ENCODE measurements at regions not wholly inside any gene's neighbourhood (a gene's known extent, or its start where the extent isn't known, plus 50 kb on each side); places are given as distances from the start of the nearest gene placed in this dataset.
"Not testable (repeated sequence)": the region's sequence is repeated elsewhere in the genome, so short reads cannot be mapped to it uniquely, and the experiment has no call there.

DNA sequence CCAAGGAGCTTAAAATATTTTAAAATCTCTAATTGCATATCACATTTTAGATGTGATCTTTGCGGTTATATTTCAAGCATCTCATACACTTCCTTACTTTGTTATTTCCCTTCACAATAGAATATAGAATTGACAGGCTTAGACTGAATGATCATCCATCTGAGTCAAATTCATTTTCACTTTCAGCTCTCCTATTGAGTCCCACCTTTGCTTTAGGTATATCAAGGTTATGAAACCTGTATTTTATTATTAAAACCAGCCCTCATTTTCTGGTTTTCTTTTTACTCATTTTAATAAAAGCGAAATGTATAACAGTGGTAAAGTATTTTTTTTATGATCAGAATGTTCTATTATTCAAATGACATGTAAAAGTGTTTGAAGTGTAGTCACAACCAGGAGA, 162.9 kb upstream of the KYNU start:
- TF ChIP-seq, protein P1, sequence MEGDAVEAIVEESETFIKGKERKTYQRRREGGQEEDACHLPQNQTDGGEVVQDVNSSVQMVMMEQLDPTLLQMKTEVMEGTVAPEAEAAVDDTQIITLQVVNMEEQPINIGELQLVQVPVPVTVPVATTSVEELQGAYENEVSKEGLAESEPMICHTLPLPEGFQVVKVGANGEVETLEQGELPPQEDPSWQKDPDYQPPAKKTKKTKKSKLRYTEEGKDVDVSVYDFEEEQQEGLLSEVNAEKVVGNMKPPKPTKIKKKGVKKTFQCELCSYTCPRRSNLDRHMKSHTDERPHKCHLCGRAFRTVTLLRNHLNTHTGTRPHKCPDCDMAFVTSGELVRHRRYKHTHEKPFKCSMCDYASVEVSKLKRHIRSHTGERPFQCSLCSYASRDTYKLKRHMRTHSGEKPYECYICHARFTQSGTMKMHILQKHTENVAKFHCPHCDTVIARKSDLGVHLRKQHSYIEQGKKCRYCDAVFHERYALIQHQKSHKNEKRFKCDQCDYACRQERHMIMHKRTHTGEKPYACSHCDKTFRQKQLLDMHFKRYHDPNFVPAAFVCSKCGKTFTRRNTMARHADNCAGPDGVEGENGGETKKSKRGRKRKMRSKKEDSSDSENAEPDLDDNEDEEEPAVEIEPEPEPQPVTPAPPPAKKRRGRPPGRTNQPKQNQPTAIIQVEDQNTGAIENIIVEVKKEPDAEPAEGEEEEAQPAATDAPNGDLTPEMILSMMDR (IDR thresholded peaks at IDR 0.05; ENCODE audit: unreplicated experiment) = no peak

DNA sequence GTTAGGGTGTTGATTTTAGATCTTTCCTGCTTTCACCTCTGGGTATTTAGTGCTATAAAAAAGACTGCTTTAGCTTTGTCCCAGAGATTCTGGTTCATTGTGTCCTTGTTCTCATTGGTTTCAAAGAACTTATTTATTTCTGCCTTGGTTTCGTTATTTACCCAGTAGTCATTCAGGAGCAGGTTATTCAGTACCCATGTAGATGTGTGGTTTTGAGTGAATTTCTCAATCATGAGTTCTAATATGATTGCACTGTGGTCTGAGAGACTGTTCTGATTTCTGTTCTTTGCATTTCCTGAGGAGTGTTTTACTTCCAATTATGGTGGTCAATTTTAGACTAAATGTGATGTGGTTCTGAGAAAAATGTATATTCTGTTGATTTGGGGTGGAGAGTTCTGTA, 167.1 kb upstream of the KYNU start:
- Mint-ChIP-seq H3K27ac (ENCODE audit: low read depth, unreplicated experiment) (peak overlapping the region; percentile 4), H3K9me3 (ENCODE audit: unreplicated experiment) (no peaks in the 10 kb centered on the region), H3K4me3 (ENCODE audit: unreplicated experiment) (no peak overlapping the region), H3K27me3 (ENCODE audit: insufficient read depth, unreplicated experiment) (no peaks in the 10 kb centered on the region), H3K36me3 (ENCODE audit: insufficient read depth, unreplicated experiment) (no peaks in the 10 kb centered on the region), H3K4me1 (ENCODE audit: insufficient read depth, unreplicated experiment) (peaks cover 6% of the 10 kb centered on the region)
- POLR2A ChIA-PET = no interaction called here
- intact Hi-C loops (cut with micrococcal nuclease) = no loop called here
- DNase-seq (ENCODE audit: unreplicated experiment) = peak; percentile 3
- no TSS peak for BruUV-seq (replicated peaks)
- TF ChIP-seq, protein P1 (IDR thresholded peaks at IDR 0.05; ENCODE audit: unreplicated experiment) = no peak
- CTCF ChIA-PET = interaction anchor here (0.7 kb wide), 1 partner anchor 23 kb away, joined by 3 read pairs; no protein-coding TSS in a partner anchor

More for the DNA sequence above, 162.9 kb upstream of the KYNU start:
- Mint-ChIP-seq H3K36me3 (ENCODE audit: insufficient read depth, unreplicated experiment) (no peaks in the 10 kb centered on the region), H3K27me3 (ENCODE audit: insufficient read depth, unreplicated experiment) (no peaks in the 10 kb centered on the region), H3K4me1 (ENCODE audit: insufficient read depth, unreplicated experiment) (peaks cover 6% of the 10 kb centered on the region), H3K4me3 (ENCODE audit: unreplicated experiment) (no peak overlapping the region), H3K27ac (ENCODE audit: low read depth, unreplicated experiment) (no peak overlapping the region), H3K9me3 (ENCODE audit: unreplicated experiment) (no peaks in the 10 kb centered on the region)
- no TSS peak for BruUV-seq (replicated peaks)
- CTCF ChIA-PET = interaction anchor here (0.6 kb wide), 2 partner anchors 13 to 275 kb away, joined by 3 read pairs; no protein-coding TSS in a partner anchor
- intact Hi-C loops (cut with micrococcal nuclease) = no loop called here
- no peak for DNase-seq (ENCODE audit: unreplicated experiment)
- POLR2A ChIA-PET = interaction anchor here (1.1 kb wide), 1 partner anchor 160 kb away, joined by 5 read pairs; no protein-coding TSS in a partner anchor

DNA sequence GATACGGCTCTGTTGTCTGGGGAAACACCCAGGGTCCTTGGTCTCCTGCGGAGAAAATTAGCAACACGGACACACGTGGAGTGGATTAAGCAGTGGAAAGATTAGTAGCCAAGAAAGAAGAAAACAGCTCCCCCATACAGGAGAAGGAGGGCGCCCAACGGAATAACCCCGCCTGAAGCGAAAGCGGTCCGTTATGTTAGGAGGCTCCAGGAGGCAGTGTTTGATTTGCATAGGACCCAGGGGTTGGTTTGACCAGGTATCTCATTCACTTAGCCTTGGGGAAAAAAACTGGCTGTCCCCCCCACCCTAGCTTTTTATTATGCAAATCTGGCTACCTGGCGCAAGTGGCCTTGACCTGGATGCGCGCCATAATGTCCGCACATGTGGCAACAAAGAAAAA, 170.1 kb upstream of the KYNU start:
- CTCF ChIA-PET = interaction anchor here (0.9 kb wide), 1 partner anchor 24 kb away, joined by 4 read pairs; no protein-coding TSS in a partner anchor
- Mint-ChIP-seq H3K27me3 (ENCODE audit: insufficient read depth, unreplicated experiment) (no peaks in the 10 kb centered on the region), H3K9me3 (ENCODE audit: unreplicated experiment) (no peaks in the 10 kb centered on the region), H3K36me3 (ENCODE audit: insufficient read depth, unreplicated experiment) (no peaks in the 10 kb centered on the region), H3K27ac (ENCODE audit: low read depth, unreplicated experiment) (no peak overlapping the region), H3K4me1 (ENCODE audit: insufficient read depth, unreplicated experiment) (peaks cover 6% of the 10 kb centered on the region), H3K4me3 (ENCODE audit: unreplicated experiment) (no peak overlapping the region)
- BruUV-seq (replicated peaks) = no TSS peak
- POLR2A ChIA-PET = interaction anchor here (1.1 kb wide), 1 partner anchor 10 kb away, joined by 3 read pairs; no protein-coding TSS in a partner anchor
- intact Hi-C loops (cut with micrococcal nuclease) = no loop called here
- DNase-seq (ENCODE audit: unreplicated experiment) = no peak
- TF ChIP-seq, protein P1 (IDR thresholded peaks at IDR 0.05; ENCODE audit: unreplicated experiment) = no peak

DNA sequence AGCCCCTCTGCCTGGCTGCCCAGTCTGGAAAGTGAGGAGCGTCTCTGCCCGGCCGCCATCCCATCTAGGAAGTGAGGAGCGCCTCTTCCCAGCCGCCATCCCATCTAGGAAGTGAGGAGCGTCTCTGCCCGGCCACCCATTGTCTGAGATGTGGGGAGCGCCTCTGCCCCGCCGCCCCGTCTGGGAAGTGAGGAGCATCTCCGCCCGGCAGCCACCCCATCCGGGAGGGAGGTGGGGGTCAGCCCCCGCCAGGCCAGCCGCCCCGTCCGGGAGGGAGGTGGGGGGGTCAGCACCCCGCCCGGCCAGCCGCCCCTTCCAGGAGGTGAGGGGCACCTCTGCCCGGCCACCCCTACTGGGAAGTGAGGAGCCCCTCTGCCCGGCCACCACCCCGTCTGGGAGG, 175.1 kb upstream of the KYNU start:
- intact Hi-C loops (cut with micrococcal nuclease); H3K27me3 Mint-ChIP-seq (ENCODE audit: insufficient read depth, unreplicated experiment); H3K27ac Mint-ChIP-seq (ENCODE audit: low read depth, unreplicated experiment); POLR2A ChIA-PET; H3K4me3 Mint-ChIP-seq (ENCODE audit: unreplicated experiment); CTCF ChIA-PET; H3K4me1 Mint-ChIP-seq (ENCODE audit: insufficient read depth, unreplicated experiment); H3K36me3 Mint-ChIP-seq (ENCODE audit: insufficient read depth, unreplicated experiment); BruUV-seq (replicated peaks); DNase-seq (ENCODE audit: unreplicated experiment): not testable (repeated sequence)
- peaks cover 18% of the 10 kb centered on the region for H3K9me3 Mint-ChIP-seq (ENCODE audit: unreplicated experiment)

DNA sequence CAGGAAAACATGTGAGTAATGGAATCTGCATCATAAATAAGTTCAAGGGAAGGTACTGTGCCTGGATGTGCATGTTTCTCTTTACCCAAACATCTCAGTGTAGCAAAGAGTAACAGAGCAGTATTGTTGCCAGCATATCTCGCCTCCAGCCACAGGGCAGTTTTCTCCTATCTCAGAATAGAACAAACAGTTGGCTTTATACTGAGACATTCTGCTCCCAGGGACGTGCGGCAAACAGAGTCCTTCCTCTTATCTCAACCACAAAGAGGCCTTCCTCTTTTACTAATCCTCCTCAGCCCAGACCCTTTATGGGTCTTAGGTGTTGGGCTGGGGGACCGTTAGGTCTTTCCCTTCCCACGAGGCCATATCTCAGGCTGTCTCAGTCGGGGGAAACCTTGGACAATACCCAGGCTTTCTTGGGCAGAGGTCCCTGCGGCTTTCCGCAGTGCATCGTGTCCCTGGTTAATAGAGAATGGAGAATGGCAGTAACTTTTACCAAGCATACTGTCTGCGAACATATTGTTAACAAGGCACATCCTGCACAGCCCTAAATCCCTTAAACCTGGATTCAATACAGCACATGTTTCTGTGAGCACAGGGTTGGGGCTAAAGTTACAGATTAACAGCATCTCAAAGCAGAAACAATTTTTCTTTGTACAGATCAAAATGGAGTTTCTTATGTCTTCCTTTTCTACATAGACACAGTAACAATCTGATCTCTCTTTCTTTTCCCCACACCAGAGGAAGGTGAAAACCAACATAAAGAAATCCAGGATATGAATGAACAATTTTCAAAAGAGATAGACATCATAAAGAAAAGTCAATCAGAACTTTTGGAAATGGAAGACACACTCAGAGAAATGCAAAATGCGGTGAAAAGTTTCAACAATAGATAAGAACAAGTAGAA, 181.9 kb upstream of the KYNU start:
- H3K4me1 Mint-ChIP-seq (ENCODE audit: insufficient read depth, unreplicated experiment) = peaks cover 10% of the 10 kb centered on the region
- H3K36me3 Mint-ChIP-seq (ENCODE audit: insufficient read depth, unreplicated experiment); BruUV-seq (replicated peaks); H3K4me3 Mint-ChIP-seq (ENCODE audit: unreplicated experiment); POLR2A ChIA-PET; H3K27ac Mint-ChIP-seq (ENCODE audit: low read depth, unreplicated experiment); CTCF ChIA-PET; H3K27me3 Mint-ChIP-seq (ENCODE audit: insufficient read depth, unreplicated experiment); DNase-seq (ENCODE audit: unreplicated experiment); intact Hi-C loops (cut with micrococcal nuclease): not testable (repeated sequence)
- peaks cover 19% of the 10 kb centered on the region for H3K9me3 Mint-ChIP-seq (ENCODE audit: unreplicated experiment)

Measured in MCF 10A (cell line).